Breast epithelium (tissue), 3 donors: ENCODE measurements at regions not wholly inside any gene's neighbourhood (a gene's known extent, or its start where the extent isn't known, plus 50 kb on each side); places are given as distances from the start of the nearest gene placed in this dataset.

Experiments used
- POLR2A ChIP-seq: fragments of 450-650 bp; IDR thresholded peaks from one replicate; pipeline ENCODE4 v1.6.1; 2016; ENCODE audit warnings: antibody characterized with exemption, mild to moderate bottlenecking, moderate library complexity
- POLR2AphosphoS5 ChIP-seq, 3 donors: sonication (generic); formaldehyde crosslinking; IDR thresholded peaks; one replicate each; pipeline ENCODE4 v1.6.1; 2017; ENCODE audit warnings: antibody characterized with exemption in 3 of 3
- TF ChIP-seq, protein P1 (sequence below), 3 donors: fragments of 450-650 bp; IDR thresholded peaks; one replicate each; pipeline ENCODE4 v1.5.1; 2016 to 2017; ENCODE audit warnings: antibody characterized with exemption in 3 of 3, mild to moderate bottlenecking in 3 of 3, moderate library complexity in 3 of 3

DNA sequence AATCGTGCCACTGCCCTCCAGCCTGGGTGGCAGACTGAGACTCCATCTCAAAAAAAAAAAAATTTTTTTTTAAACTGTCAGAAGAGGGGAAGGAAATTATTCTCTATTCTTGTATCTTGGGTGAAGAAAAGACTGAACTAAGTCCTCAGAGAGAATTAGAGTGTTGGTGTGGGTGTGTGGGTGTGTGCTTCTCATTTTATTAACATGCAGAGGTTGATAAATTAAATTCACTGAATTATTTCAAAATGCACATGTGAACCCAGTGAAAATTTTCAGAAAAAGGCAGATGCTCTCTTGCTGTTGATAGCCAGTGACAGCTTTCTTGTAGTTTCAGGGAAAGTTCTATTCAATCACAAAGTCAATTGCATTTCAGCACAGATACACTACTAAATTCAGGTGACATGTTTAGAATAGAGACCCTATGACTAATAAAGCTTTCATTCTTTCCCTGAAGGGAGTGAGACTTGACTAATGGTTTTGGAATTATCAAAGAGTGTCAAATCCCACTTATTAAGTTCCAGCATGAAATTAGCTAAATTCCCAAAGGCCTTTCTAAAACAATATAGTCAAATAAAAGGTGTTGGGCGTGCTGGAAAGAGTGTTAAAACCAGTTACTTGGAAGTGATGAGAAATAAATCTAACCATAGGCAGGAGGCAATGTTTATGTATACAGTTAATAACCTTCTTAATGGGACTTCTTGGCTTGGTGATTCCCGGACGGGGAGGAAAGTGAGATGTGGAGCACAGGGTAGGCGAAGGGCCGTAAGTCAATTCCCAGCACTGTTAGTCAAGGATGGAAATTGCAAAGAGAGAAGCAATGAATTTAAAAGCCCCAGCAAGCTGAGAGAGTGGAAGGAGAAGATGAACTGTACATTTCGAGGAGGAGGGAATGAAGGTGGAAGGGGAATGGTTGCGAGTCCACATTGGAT is 103.2 kb upstream of the SPATA31D4 start:
- TF ChIP-seq, protein P1, sequence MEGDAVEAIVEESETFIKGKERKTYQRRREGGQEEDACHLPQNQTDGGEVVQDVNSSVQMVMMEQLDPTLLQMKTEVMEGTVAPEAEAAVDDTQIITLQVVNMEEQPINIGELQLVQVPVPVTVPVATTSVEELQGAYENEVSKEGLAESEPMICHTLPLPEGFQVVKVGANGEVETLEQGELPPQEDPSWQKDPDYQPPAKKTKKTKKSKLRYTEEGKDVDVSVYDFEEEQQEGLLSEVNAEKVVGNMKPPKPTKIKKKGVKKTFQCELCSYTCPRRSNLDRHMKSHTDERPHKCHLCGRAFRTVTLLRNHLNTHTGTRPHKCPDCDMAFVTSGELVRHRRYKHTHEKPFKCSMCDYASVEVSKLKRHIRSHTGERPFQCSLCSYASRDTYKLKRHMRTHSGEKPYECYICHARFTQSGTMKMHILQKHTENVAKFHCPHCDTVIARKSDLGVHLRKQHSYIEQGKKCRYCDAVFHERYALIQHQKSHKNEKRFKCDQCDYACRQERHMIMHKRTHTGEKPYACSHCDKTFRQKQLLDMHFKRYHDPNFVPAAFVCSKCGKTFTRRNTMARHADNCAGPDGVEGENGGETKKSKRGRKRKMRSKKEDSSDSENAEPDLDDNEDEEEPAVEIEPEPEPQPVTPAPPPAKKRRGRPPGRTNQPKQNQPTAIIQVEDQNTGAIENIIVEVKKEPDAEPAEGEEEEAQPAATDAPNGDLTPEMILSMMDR (IDR thresholded peaks at IDR 0.05): no peak
- no peak for TF ChIP-seq POLR2A
- no peak for TF ChIP-seq POLR2AphosphoS5 (IDR thresholded peaks at IDR 0.05)
